CD4-positive, alpha-beta T cell treated with Interleukin-12 subunit alpha and Interleukin-12 subunit beta, for 1 hour (primary cell): ENCODE measurements at regions not wholly inside any gene's neighbourhood (a gene's known extent, or its start where the extent isn't known, plus 50 kb on each side); places are given as distances from the start of the nearest gene placed in this dataset.
"Not testable (repeated sequence)": the region's sequence is repeated elsewhere in the genome, so short reads cannot be mapped to it uniquely, and the experiment has no call there.

Source experiments
- DNase-seq: peaks from one replicate; pipeline ENCODE4 v3.0.0-alpha.2; 2020

DNA sequence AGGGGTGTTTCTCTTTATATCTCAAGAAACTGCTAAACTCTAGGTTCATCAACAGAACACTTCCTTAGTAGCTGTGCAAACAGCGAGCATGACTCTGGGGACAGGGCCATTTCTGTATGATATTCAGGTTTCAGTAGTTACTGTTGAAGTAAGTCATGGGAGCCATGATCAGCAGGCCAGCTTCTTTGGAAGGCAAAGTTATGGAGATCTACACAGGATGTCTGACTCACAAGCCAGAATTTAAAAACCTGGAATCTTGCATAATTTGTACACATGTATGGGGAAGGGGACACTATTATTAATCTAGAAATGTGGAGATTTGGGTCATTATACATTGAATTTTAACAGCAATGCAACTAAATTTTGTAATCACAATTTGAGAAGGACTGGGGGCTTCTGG, 187.8 kb upstream of the NR3C2 start:
- no peak for DNase-seq

DNA sequence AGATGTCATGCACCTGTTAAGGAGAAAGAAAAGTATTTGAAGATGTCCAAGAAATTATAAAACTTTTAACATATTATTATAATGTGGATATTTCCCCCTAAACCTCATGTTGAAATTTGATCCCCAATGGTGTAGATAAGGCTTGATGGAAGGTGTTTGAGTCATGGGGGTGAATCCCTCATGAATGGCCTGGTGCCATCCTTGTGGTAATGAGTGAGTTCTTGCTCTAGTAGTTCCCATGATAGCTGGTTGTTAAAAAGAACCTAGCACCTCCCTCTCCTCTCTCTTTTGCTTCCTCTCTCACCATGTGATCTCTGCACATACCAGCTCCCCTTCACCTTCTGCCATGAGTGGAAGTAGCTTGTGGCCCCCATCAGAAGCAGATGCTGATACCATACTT, 176.6 kb upstream of the NR3C2 start:
- no peak for DNase-seq

DNA sequence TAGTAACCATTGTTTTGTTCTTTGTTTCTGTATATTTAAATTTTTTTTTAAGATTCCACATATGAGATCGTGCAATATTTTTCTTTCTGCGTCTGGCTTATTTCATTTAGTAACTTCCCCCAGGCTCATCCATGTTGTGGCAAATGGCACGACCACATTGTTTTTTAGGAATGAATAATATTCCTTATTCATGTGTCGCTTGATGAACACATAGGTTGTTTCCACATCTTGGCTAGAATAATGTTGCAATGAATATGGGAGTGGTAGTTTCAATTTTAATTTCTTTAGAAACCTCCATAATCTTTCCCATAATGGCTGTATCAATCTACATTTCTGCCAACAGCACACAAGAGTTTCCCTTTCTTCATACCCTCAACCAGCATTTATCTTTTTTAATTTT, 166.8 kb upstream of the NR3C2 start:
- DNase-seq: no peak

- DNase-seq: not testable (repeated sequence)
Measured at GRCh38 chr4:148598418-148599207, 156.4 kb upstream of the NR3C2 start.

DNA sequence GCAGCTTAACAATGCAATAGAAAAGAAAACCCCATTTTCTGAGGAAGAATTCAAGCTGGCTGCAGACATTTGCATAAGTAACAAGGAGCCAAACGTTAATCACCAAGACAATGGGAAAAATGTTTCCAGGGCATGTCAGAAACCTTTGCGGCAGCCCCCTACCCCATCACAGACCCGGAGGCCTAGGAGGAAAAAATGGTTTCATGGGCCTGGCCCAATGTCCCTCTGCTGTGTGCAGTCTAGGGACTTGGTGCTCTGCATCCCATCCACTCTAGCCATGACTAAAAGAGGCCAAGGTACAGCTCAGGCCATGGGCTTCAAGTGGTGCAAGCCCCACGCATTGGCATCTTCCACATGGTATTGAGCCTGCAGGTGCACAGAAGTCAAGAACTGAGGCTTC, 147.0 kb upstream of the NR3C2 start:
- DNase-seq: no peak

GRCh38 chr4:148575577-148575976, 133.4 kb upstream of the NR3C2 start:
- no peak for DNase-seq

DNA sequence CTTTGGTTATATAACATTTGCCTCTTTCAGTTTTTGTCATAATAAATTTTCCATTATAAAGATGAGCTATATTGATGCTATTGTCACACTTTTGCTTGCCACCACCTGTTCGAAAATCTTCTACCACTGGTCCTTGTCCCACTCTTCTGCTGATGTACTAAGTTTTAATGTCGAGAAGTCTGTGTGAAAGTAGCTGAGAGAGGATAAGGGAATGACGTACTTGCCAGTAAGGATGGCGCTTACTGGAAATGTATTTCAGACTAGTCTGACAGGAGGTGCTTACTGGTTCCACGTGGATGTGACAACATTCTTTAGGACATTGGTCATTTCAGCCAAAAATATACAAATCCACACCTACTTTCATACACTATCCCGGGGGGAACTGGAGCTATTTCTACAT, 132.7 kb upstream of the NR3C2 start:
- DNase-seq: no peak

DNA sequence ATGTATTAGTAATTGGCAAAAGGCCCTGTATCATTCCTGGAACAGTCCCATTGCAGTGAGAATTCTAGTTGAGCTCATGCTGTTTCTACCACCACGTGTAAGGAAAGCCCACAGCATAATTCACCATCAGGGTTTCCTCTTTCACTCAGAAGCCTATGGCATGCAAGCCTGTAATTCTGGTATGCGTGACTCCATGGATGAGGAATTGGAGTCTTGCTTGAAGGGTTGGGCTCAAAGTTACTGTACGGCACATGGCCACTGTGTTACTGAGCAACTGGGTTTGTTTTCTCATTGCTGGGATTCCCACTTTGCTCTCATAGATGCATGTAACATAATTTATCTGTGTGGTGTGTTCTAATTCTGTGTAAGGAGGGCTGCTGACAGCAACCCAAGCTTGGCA, 132.3 kb upstream of the NR3C2 start:
- DNase-seq: no peak

DNA sequence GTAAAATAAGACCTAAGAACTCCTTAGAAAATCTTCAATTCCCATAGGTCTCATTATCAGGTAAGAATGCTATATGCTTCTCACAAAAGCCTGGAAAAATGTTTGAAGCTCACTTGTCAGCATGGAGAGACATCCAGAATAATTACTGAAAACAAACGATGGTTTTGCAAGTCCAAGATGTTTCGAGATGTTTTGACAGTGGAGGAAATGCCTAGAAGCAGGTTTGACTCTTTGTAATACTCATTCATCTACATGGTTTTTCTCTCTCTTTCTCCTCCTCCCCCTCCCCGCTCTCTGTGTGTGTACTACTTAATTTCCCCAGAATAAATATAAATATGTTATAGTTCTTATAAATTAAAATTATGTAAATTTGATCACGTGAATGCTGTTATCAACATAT, 131.9 kb upstream of the NR3C2 start:
- no peak for DNase-seq

- no peak for DNase-seq
Measured at GRCh38 chr4:148573296-148573695, 131.1 kb upstream of the NR3C2 start.

- no peak for DNase-seq
Measured at GRCh38 chr4:148565801-148566200, 123.6 kb upstream of the NR3C2 start.

- no peak for DNase-seq
Measured at GRCh38 chr4:148563684-148564083, 121.5 kb upstream of the NR3C2 start.

GRCh38 chr4:148561467-148561866, 119.3 kb upstream of the NR3C2 start:
- DNase-seq: no peak

DNA sequence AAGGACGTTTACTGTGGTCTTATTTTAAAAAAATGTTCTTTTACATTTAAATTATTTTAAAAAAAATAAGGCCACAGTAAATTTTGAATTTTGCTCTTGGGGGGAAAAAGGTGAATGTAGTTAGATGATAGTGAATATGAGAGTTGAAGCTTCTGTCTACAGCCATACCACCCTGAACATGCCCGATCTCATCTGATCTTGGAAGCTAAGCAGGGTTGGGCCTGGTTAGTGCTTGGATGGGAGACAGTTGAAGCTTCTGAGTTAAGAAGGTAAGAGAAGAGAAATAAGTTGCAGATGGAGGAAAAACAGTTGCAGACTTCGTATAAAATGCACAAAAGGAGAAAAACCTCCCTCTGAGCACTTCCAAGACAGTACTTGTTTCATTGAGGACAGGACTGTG, 115.6 kb upstream of the NR3C2 start:
- DNase-seq: no peak

- DNase-seq: no peak
Measured at GRCh38 chr4:148550788-148551187, 108.6 kb upstream of the NR3C2 start.

GRCh38 chr4:148542922-148543623, 100.9 kb upstream of the NR3C2 start:
- DNase-seq: no peak

DNA sequence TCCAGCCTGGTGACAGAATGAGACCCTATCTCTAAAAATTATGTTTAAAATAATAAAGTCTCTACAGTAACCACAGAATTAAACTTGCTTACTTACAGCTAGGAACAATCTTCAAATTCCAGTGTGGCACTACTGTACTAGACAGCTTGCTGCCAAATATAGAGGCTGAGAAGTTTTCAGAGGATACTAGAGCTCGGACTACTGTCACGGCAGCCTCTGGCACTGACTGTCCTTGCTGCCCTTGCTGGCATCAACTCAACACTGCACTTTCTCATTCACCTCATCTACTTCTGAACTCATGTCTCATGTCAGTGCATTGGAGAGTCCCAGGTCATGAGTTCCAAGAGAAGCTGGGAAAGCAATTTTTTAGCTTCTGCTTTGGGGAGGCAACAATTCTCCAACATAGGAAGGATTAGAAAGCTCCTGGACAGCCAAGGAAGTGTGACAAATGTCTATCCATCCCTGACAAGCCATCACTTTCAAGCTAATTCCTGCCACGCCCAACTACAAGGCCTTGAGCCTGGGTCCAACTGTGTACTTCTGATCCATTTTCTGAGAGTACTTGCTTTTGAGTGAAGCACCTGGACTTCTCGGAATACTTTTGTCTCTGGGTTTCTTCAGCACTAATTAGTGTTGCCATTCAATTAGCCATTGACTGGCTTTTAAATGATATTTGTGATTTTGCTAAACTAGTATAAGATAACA, 98.6 kb upstream of the NR3C2 start:
- DNase-seq: no peak

- no peak for DNase-seq
Measured at GRCh38 chr4:148539387-148539786, 97.2 kb upstream of the NR3C2 start.

DNA sequence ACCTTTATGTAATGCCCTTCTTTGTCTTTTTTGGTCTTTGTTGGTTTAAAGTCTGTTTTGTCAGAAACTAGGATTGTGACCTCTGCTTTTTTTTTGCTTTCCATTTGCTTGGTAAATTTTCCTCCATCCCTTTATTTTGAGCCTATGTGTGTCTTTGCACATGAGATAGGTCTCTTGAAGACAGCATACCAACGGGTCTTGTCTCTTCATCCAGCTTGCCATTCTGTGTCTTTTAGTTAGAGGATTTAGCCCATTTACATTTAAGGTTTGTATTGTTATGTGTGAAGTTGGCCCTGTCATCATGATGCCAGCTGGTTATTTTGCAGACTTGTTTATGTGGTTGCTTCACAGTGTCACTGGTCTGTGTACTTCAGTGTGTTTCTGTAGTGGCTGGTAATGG, 91.6 kb upstream of the NR3C2 start:
- DNase-seq: not testable (repeated sequence)

DNA sequence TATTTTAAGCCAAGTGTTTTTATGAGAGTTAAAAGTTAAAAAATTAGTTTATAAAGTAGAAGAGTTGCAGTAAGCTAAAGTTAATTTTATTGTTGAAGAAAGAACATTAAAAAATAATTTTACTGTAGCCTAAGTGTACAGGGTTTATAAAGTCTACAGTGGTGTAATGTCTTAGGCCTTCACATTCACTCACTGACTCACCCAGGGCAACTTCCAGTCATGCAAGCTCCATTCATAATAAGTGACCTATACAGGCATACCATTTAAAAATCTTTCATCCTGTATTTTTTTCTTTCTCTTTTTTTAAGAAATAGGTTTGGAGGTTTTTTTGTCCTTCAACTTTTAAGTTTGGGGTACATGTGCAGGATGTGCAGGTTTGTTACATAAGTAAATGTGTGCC, 87.9 kb upstream of the NR3C2 start:
- no peak for DNase-seq

- no peak for DNase-seq
Measured at GRCh38 chr4:148527571-148527970, 85.4 kb upstream of the NR3C2 start.

GRCh38 chr4:148522995-148523394, 80.8 kb upstream of the NR3C2 start:
- no peak for DNase-seq

- no peak for DNase-seq
Measured at GRCh38 chr4:148515248-148515647, 73.0 kb upstream of the NR3C2 start.

DNA sequence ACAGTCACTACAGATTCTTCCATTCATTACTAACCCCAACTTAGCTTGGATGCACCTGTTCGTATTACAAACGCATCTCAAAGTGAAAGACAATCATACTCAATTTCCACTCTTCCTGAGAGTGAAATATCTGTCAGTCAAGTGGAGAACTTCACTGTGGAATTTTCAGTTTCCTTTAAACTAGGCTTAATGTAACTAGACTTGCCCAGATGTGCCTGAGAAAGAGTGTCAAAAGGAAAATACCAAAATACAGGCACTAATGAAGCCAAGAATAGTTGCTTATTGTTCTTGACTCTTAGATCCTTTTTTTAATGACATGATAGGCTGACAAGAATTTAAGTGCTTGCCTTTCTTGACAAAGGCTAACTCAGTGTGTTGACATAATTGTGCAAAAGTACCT, 72.4 kb upstream of the NR3C2 start:
- no peak for DNase-seq
